ENCODE measurements at regions not wholly inside any gene's neighbourhood (a gene's known extent, or its start where the extent isn't known, plus 50 kb on each side); places are given as distances from the start of the nearest gene placed in this dataset.

DNA sequence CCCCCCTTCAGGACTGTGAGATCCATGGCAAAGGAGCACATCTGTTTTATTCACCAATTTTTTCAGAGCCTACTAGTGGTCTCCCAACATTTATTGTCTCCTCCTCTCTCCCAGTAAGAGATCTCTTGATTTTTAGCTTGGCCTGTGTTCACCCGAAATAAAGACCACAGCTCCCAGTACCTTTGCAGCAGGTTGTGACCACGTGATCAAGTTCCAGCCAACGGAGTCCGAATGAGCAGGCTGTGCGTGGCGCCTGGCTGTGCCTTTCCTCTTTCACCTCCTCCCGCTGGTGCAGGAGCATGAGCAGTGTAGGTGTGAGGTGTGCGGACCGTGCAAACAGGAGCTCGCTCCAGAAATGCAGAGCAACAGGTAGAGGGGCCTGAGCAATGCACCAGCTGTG is 143.6 kb upstream of the GLI2 start:
- no peak for TF ChIP-seq EZH2phosphoT487 (IDR thresholded peaks at IDR 0.05; ENCODE audit: borderline replicate concordance, low read length)
- TF ChIP-seq EZH2 (IDR thresholded peaks at IDR 0.05; ENCODE audit: low read length, unreplicated experiment): no peak
- TF ChIP-seq, protein P1, sequence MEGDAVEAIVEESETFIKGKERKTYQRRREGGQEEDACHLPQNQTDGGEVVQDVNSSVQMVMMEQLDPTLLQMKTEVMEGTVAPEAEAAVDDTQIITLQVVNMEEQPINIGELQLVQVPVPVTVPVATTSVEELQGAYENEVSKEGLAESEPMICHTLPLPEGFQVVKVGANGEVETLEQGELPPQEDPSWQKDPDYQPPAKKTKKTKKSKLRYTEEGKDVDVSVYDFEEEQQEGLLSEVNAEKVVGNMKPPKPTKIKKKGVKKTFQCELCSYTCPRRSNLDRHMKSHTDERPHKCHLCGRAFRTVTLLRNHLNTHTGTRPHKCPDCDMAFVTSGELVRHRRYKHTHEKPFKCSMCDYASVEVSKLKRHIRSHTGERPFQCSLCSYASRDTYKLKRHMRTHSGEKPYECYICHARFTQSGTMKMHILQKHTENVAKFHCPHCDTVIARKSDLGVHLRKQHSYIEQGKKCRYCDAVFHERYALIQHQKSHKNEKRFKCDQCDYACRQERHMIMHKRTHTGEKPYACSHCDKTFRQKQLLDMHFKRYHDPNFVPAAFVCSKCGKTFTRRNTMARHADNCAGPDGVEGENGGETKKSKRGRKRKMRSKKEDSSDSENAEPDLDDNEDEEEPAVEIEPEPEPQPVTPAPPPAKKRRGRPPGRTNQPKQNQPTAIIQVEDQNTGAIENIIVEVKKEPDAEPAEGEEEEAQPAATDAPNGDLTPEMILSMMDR (conservative IDR thresholded peaks at IDR 0.05; ENCODE audit: low read depth, low read length): no peak
- no peak overlapping the region for H3K4me2 ChIP-seq (ENCODE audit: low read length)
- no peak overlapping the region for H3K4me3 ChIP-seq (ENCODE audit: low read length)
- intact Hi-C loops (cut with micrococcal nuclease): no loop called here
- BruUV-seq (replicated peaks): no TSS peak
- no peaks in the 10 kb centered on the region for H3K9me2 ChIP-seq (replicated peaks; ENCODE audit: low read length)
- no peaks in the 10 kb centered on the region for H3F3A ChIP-seq (ENCODE audit: low read length, unreplicated experiment)
- no peaks in the 10 kb centered on the region for H4K20me1 ChIP-seq (ENCODE audit: low read length)
- H3K9me3 ChIP-seq (ENCODE audit: low read length): no peaks in the 10 kb centered on the region
- no peak overlapping the region for H3K9ac ChIP-seq (ENCODE audit: low read length)
- H3K79me2 ChIP-seq (ENCODE audit: low read length): no peaks in the 10 kb centered on the region
- CTCF ChIA-PET: no interaction called here
- POLR2A ChIA-PET (ENCODE audit: unreplicated experiment): no interaction called here
- no peaks in the 10 kb centered on the region for H3K27me3 ChIP-seq (ENCODE audit: low read length)
- H3K36me3 ChIP-seq (ENCODE audit: low read depth, low read length): no peaks in the 10 kb centered on the region
- DNase-seq (no peak), ATAC-seq (no peak)
- no peak overlapping the region for H3K27ac ChIP-seq (ENCODE audit: low read length)
- H2AFZ ChIP-seq (ENCODE audit: low read length): no peak overlapping the region
- peaks cover 16% of the 10 kb centered on the region for H3K4me1 ChIP-seq (ENCODE audit: insufficient read depth, low read length)

DNA sequence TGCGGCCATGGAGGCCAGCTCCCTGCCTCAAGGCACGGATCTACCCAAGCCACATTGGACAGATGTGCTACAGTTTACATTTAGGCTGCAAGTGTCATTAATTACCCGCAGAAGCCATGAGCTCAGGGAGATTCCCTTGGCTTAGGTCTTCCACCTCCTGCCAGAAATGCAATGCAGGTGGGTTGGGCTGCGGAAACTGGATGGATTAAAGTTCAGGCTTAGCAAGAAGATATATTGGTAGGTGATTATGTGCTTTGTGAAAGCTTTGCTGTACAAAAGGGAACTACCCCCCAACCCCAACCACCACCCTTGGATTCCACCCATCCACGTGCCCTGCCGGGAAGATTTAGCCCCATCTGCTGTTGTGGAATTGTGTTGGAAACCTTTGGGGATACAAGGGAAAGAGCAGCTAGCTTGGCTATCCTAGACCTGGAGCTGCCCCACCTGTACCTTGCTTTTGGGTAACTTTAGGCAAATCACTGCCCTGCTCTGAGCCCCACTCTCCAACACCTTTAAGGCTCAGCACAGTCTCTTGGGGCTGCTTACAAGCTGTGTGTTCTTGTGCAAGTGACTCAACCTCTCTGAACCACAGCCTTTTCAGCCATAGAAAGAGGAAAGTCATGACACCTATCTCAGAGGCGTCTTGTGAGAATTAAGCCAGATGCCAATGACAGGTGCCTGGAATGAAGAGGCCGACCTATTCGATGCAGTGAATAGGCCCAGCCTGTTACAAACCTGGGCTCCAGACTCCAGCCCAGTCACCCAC is 141.6 kb upstream of the GLI2 start:
- ChIA-PET POLR2A (ENCODE audit: unreplicated experiment) (no interaction called here), CTCF (no interaction called here)
- Histone ChIP-seq H3K9ac (ENCODE audit: low read length) (no peak overlapping the region), H3K4me1 (ENCODE audit: insufficient read depth, low read length) (peaks cover 13% of the 10 kb centered on the region), H3K79me2 (ENCODE audit: low read length) (no peaks in the 10 kb centered on the region), H3K9me3 (ENCODE audit: low read length) (no peaks in the 10 kb centered on the region), H3K27me3 (ENCODE audit: low read length) (no peaks in the 10 kb centered on the region), H3F3A (ENCODE audit: low read length, unreplicated experiment) (no peaks in the 10 kb centered on the region), H3K27ac (ENCODE audit: low read length) (no peak overlapping the region), H3K4me3 (ENCODE audit: low read length) (no peak overlapping the region), H4K20me1 (ENCODE audit: low read length) (no peaks in the 10 kb centered on the region), H3K9me2 (replicated peaks; ENCODE audit: low read length) (no peaks in the 10 kb centered on the region), H2AFZ (ENCODE audit: low read length) (no peak overlapping the region), H3K36me3 (ENCODE audit: low read depth, low read length) (no peaks in the 10 kb centered on the region), H3K4me2 (ENCODE audit: low read length) (no peak overlapping the region)
- DNase-seq: no peak
- no TSS peak for BruUV-seq (replicated peaks)
- TF ChIP-seq EZH2phosphoT487 (IDR thresholded peaks at IDR 0.05; ENCODE audit: borderline replicate concordance, low read length) (no peak), EZH2 (IDR thresholded peaks at IDR 0.05; ENCODE audit: low read length, unreplicated experiment) (no peak)
- TF ChIP-seq, protein P1 (conservative IDR thresholded peaks at IDR 0.05; ENCODE audit: low read depth, low read length): no peak
- intact Hi-C loops (cut with micrococcal nuclease): no loop called here
- ATAC-seq: no peak

DNA sequence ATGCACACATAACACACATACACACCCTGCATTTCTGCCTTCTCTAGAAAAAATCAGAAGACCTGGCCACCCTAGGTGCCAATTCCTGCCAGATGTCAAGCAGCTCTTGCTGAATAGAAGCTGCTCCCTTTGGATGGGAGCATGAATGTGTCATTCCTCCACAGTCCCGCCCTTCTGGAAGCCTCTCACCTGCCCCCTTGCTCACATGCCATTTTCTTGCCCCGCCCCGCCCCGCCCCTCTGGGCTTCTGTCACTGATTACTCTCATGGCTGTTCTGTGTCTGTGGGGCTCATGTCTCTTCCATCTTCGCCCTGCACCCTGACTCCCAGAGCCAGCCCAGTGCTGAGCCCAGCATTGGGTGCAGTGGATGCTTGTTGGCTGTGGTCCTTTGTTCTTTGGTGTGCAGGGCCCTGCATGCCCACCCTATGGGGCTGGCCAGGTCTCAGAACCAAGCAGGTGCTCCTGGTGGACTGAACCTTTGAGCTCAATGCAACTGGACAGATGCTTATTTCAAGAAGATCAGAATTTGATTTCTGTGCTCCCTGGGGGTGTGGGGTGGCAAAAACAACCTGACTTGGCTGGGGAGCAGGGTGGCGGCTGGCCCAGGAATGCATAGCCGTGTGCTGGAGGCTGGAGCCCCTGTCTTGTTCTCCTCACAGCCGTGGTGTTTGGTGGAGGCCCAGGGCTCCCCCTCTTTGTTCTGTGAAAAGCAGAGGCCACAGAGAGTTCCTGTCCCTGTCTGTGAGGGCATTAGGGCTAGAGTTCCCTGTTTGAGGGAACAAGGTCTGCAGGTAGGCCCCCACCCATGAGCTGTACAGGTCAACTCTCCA is 140.6 kb upstream of the GLI2 start:
- no peaks in the 10 kb centered on the region for H4K20me1 ChIP-seq (ENCODE audit: low read length)
- intact Hi-C loops (cut with micrococcal nuclease): no loop called here
- TF ChIP-seq EZH2phosphoT487 (IDR thresholded peaks at IDR 0.05; ENCODE audit: borderline replicate concordance, low read length): no peak
- TF ChIP-seq, protein P1 (conservative IDR thresholded peaks at IDR 0.05; ENCODE audit: low read depth, low read length): no peak
- TF ChIP-seq EZH2 (IDR thresholded peaks at IDR 0.05; ENCODE audit: low read length, unreplicated experiment): no peak
- ATAC-seq: peak; percentile 66
- H3K4me1 ChIP-seq (ENCODE audit: insufficient read depth, low read length): peaks cover 5% of the 10 kb centered on the region
- no peaks in the 10 kb centered on the region for H3K9me2 ChIP-seq (replicated peaks; ENCODE audit: low read length)
- no peak overlapping the region for H3K27ac ChIP-seq (ENCODE audit: low read length)
- H3K9ac ChIP-seq (ENCODE audit: low read length): no peak overlapping the region
- ChIA-PET CTCF (no interaction called here), POLR2A (ENCODE audit: unreplicated experiment) (no interaction called here)
- no peak overlapping the region for H3K4me2 ChIP-seq (ENCODE audit: low read length)
- H3F3A ChIP-seq (ENCODE audit: low read length, unreplicated experiment): no peaks in the 10 kb centered on the region
- no TSS peak for BruUV-seq (replicated peaks)
- H3K9me3 ChIP-seq (ENCODE audit: low read length): no peaks in the 10 kb centered on the region
- H3K36me3 ChIP-seq (ENCODE audit: low read depth, low read length): no peaks in the 10 kb centered on the region
- H3K4me3 ChIP-seq (ENCODE audit: low read length): no peak overlapping the region
- H3K79me2 ChIP-seq (ENCODE audit: low read length): no peaks in the 10 kb centered on the region
- no peaks in the 10 kb centered on the region for H3K27me3 ChIP-seq (ENCODE audit: low read length)
- H2AFZ ChIP-seq (ENCODE audit: low read length): no peak overlapping the region
- DNase-seq: peak; percentile 51

Data from PC-3 (cell line).